Iris pigment epithelial cell (primary cell): ENCODE measurements at regions not wholly inside any gene's neighbourhood (a gene's known extent, or its start where the extent isn't known, plus 50 kb on each side); places are given as distances from the start of the nearest gene placed in this dataset.
"Not testable (repeated sequence)": the region's sequence is repeated elsewhere in the genome, so short reads cannot be mapped to it uniquely, and the experiment has no call there.

Experiments used
- DNase-seq: peaks from one replicate; pipeline ENCODE4 v3.0.0-alpha.2; 2011; ENCODE audit warnings: low read depth

DNA sequence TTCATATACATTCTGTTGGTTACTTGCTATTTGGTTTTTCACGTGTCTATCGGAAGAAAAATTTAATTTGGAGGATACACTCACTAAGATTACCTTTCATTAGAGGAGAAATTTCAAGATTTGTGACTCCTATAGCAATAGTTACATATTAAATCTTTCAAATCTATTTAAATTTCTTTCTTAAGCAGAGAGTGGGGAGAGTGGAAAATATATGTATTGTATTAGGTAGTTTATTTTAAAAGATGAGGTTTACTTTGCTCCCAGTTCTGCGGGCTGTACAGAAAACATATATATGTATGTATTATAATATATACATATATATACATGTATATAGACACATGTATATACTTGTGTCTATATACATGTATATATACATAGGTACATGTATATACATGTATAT is 402.3 kb upstream of the MIR17HG start:
- DNase-seq: not testable (repeated sequence)

GRCh38 chr13:90946125-90946524 is 401.4 kb upstream of the MIR17HG start:
- not testable (repeated sequence) for DNase-seq

DNA sequence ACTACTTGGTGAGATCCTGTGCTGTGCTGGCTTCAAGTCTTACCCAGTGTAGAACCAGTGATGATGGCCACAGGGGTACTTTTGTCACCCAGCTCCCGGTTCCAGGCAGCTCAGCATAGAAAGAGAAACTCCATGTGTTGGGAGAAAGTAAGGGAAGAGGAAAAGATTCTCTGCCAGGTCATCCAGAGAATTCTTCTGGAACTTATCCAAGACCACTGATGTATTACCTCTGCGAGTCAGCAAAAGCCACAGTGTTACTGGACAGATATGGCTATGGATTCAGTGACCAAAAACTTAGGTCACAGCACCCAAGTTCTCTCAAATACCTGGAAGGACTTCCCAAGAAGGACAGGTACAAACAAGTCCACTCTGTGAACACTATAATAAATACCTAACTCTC is 399.5 kb upstream of the MIR17HG start:
- no peak for DNase-seq

GRCh38 chr13:90950160-90950559 is 397.3 kb upstream of the MIR17HG start:
- no peak for DNase-seq

DNA sequence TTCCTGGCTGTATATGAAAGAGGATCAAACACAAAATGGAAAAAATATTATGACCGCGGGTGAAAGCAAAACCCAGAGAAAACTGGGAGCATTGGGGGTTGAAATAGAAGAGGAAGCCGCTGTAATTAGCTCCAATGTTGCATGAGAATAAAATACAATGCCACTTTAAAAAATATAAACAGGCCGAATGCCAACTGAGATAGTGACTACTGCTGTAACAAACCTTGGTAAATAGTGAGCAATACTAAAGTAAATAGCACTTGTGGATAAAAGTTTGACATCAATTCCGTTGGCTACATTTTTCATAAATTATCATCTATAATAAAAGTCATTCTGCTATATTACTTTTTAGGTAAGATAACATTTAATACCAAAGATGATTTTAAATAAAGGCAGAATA is 395.8 kb upstream of the MIR17HG start:
- DNase-seq: no peak

- DNase-seq: no peak
Observed at GRCh38 chr13:90952326-90952725, 395.2 kb upstream of the MIR17HG start.

- no peak for DNase-seq
Observed at GRCh38 chr13:90954605-90955195, 392.8 kb upstream of the MIR17HG start.

- DNase-seq: no peak
Observed at GRCh38 chr13:90956031-90956430, 391.5 kb upstream of the MIR17HG start.

DNA sequence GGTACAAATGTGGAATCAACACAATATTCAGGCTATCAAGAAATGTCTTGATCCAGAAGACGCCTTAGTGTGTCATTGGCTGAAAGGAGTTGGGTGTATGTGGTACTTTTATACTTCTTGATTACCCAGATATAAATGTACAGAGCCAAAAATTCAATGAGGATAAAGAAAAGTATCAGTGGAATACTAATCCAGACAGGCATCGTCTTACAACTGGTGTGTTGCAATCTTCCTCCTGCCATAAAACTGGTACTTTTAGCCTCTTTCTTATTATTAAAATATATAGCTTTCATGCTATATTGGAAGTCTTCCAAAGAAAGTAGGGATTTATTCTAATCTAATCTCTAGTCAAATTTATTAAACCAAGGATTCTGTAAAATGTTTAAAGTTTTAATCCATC is 388.6 kb upstream of the MIR17HG start:
- DNase-seq: no peak

DNA sequence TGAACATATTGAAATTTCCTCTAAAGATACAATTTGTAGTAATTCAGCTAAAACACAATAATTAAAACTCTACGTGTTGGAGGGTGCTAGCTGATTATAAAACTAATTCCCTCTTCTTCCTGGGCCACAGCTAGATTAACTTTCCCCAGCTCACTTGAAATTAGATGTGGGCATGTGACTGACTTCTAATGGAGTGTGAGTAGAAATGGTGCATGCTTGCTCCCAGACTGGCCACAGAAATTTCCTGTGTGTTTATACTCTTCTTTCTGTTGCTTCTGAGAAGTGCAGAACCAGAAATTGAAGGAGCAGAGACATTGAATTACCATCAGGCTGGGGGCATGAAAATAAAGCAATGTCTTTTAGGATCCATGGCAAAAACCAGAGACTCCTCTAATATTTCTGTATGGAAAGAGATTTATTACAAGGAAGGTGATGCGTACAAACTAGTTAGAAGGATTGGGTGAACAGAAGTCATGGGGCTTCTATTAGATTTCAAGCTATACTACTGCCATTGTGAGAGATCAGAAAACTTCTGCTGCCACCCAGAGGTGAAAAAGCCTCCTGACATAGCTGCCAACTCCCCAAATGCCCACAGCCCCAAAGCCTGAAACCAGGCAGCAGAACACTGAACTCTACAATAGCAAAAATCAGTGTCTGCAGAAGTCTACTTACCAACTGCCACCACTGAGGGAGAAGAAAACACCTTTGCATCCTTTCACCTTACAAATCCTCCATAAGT is 379.2 kb upstream of the MIR17HG start:
- peak; percentile 1 for DNase-seq

DNA sequence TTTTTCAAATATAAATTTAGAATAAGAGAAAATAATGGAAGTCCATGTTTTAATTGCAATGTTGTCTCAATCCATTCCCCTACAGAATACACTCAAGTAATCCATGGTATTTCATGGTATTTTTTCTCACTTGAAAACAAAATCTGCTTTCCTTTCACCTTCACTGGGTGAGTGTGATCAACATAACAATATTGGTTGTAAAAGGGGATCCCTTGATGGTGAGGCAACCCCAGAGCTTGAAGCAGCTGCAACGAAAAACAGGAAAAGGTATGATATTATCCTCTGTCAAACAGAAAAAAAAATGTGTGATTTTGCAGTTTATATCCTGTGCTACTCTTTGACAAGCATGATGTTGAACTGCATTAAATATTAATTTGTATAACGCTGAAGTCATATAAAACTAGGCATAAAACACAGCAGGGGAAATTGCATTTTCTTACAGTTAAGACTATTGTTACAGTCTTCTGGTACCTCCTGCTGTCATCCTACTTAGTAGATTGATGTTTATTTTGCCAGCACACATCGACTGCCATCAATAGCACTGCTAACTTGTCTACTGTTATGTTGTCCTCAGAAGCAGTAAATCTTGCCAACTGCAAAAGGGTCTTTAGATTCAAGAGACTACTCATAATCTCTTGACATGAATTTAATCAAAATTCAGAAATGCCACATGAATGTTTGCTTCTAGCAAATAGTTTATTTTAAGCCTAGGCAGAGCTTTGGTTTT is 373.1 kb upstream of the MIR17HG start:
- no peak for DNase-seq

DNA sequence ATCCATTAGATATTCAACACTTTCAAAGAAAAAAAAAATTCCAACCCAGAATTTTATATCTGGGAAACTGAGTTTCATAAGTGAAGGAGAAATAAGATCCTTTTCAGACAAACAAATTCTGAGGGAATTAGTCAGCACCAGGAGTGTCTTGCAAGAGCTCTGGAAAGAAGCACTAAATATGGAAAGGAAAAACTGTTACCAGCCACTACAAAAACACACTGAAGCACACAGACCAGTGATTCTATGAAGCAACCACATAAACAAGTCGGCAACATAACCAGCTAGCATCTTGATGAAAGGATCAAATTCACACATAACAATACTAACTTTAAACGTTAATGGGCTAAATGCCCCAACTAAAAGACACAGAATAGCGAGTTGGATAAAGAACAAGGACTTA is 368.4 kb upstream of the MIR17HG start:
- peak; percentile 10 for DNase-seq

DNA sequence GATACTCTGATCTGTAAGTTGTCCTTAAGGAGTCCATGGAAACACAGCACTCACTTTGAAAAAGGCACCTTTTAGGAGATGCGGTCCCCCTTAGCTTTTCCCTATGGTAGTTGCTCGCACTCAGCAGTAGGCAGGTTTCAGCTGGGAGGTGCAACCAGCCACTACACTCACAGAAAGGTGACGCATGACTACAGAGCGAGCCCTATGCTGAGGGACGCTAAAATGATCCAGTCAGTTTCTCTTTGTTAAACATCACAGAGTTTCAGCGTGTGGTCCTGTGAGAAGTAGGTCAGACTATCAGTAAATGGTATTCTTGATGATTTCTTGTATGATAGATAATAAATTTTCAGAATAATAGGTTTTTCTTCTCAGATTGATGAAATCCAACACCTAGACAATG is 362.7 kb upstream of the MIR17HG start:
- DNase-seq: no peak

DNA sequence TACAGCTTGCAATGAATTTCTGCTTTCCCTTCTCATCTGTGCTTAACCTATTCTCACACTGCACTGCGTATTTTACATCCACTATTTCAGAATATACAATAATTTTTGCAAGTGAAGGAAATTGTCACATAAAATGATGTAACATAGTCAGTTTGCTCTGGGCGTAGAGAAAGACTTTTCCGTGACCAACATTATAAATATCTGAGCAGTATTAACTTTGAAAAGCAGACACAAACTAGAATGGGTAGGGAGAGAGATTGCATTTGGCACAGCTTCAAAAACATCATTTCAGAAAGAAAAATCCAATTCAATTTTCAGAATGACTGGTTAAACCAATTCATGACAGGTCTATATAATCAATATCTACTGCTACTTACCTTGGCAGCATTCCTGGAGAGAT is 352.5 kb upstream of the MIR17HG start:
- DNase-seq: no peak

DNA sequence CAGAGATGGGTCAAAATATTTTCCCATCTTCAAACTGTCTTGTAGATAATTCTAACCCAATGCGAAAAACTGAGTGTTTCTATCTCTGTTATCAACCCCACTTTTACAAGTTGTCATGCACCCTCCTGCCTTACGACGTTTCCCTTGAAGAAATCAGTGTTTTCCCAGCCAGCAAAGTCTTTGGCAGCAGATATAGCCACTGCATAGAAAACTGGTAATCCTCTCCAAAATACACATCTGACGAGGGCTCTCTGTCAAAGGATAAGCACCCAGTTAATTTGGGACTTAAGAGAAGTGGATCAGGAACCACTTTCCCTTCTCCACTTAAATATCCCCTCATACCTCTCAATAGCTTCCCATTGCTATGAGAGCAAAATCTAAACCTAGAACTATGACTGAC is 351.9 kb upstream of the MIR17HG start:
- DNase-seq: no peak

GRCh38 chr13:90997951-90998350 is 349.5 kb upstream of the MIR17HG start:
- DNase-seq: no peak

DNA sequence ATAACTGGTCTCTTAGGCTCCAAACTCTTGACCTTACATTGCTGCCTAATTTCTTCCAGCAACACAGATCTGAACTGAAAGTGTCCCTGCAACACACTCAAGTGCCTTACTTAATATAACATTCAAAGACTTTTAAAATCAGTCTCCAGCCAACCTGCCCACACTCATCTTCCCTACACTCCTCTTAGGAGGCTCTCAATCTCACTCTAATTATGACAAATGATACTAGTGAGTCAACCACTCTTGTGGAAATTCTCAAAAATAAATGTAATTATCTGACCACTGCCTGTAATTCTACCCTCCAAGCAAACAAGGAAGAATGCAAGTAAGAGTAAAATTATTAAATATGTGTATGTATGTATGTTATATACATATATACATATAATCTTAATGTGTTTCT is 348.1 kb upstream of the MIR17HG start:
- no peak for DNase-seq

DNA sequence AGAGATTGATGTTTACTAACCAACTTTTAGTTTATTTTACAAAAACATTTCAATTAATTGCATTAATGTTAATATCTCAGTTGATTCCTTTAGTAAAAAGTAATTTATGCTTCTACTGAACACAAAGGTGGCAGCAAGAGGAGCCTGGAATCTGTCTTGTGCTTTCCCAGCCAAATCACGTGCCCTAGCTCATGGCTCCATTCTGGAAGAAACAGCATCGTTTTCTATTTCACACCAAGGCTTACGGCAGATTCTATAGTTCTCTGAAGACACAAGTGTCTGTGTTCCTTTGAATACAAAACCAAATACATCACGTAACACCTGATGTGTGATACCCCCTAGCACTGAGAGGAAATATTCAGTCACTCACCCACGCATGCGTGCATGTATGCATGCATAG is 346.1 kb upstream of the MIR17HG start:
- no peak for DNase-seq

DNA sequence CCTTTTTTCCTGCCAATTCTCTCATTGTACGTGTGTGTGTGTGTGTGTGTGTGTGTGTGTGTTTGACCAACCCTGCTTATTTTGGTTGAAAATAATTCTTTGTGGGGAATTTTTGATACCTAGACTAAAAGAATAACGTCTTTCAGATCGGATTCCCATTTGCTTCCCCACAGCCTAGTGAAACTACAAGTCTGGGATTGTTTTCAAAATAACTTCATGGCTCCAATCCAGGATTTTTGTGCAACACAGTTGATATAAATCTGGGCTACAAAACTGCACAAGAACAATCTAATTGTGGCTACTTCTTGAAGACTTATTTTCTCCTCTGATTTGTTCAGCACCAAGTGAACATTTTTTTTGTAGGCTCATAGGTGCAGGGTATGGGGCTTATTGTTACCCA is 332.8 kb upstream of the MIR17HG start:
- no peak for DNase-seq

GRCh38 chr13:91017031-91017668 is 330.3 kb upstream of the MIR17HG start:
- peak; percentile 43 for DNase-seq

DNA sequence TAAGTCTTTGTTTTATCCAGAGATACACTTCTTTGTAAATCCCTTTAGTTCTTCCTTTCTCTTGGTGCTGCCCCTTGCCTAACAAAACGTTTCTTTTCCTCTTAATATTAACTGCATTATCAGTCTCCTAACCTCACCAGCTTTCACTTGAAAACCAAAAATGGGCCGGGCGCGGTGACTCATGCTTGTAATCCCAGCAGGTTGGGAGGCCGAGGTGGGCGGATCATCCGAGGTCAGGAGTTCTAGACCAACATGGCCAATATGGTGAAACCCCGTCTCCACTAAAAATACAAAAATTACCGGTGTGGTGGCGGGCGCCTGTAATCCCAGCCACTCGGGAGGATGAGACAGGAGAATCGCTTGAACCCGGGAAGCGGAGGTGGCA is 329.8 kb upstream of the MIR17HG start:
- no peak for DNase-seq

GRCh38 chr13:91020461-91021034 is 326.9 kb upstream of the MIR17HG start:
- DNase-seq: no peak
